Fibroblast of lung (primary cell): ENCODE measurements at regions not wholly inside any gene's neighbourhood (a gene's known extent, or its start where the extent isn't known, plus 50 kb on each side); places are given as distances from the start of the nearest gene placed in this dataset.

ENCODE experiments used
- DNase-seq, 2 donors: peaks; one replicate each; pipeline versions ENCODE4 v3.0.0 to v3.0.0-alpha.2; 2010; ENCODE audit warnings: low read depth in 2 of 2
- H2AFZ ChIP-seq: 2 replicates; pipeline ENCODE4 v1.5.1; 2012; ENCODE audit warnings: low read length, control low read depth, inconsistent platforms
- H3K27ac ChIP-seq: 2 replicates; pipeline ENCODE4 v1.5.1; 2011; ENCODE audit warnings: low read length, control low read depth; ENCODE audit not compliant: insufficient read depth
- H3K27me3 ChIP-seq: 2 replicates; pipeline ENCODE4 v1.5.1; 2011; ENCODE audit warnings: mild to moderate bottlenecking, low read length; ENCODE audit not compliant: control insufficient read depth, insufficient read depth
- H3K36me3 ChIP-seq: 2 replicates; pipeline ENCODE4 v1.5.1; 2011; ENCODE audit warnings: low read length; ENCODE audit not compliant: control insufficient read depth, insufficient read depth
- H3K4me1 ChIP-seq: 2 replicates; pipeline ENCODE4 v1.5.1; 2011; ENCODE audit warnings: low read length; ENCODE audit not compliant: control insufficient read depth, insufficient read depth; ENCODE audit errors: extremely low read depth
- H3K4me2 ChIP-seq: 2 replicates; pipeline ENCODE4 v1.5.1; 2011; ENCODE audit warnings: low read length, control low read depth; ENCODE audit not compliant: insufficient read depth; ENCODE audit errors: extremely low read depth
- H3K4me3 ChIP-seq, 4 experiments: fragments of 200-600 bp in 1 of 4; sonication (generic) in 1 of 4; replicated peaks in 1 of 4; 2 replicates each; pipeline ENCODE4 v1.5.1; 2011 to 2016; ENCODE audit warnings: low read length in 4 of 4, low read depth in 3 of 4, mild to moderate bottlenecking in 3 of 4, control low read depth in 2 of 4, inconsistent platforms in 1 of 4, mixed read lengths in 1 of 4; ENCODE audit not compliant: insufficient read depth in 1 of 4; ENCODE audit errors: control extremely low read depth in 1 of 4
- H3K79me2 ChIP-seq: 2 replicates; pipeline ENCODE4 v1.5.1; 2012; ENCODE audit warnings: mild to moderate bottlenecking, low read length, inconsistent platforms; ENCODE audit not compliant: control insufficient read depth, insufficient read depth
- H3K9ac ChIP-seq: 2 replicates; pipeline ENCODE4 v1.5.1; 2011; ENCODE audit warnings: mild to moderate bottlenecking, low read length, control low read depth; ENCODE audit not compliant: insufficient read depth
- H3K9me3 ChIP-seq: 2 replicates; pipeline ENCODE4 v1.5.1; 2012; ENCODE audit warnings: low read depth, low read length; ENCODE audit not compliant: control insufficient read depth, insufficient read depth
- H4K20me1 ChIP-seq: 2 replicates; pipeline ENCODE4 v1.5.1; 2011; ENCODE audit warnings: low read length; ENCODE audit not compliant: control insufficient read depth, insufficient read depth; ENCODE audit errors: extremely low read depth
- EZH2 ChIP-seq: IDR thresholded peaks from 2 replicates; pipeline ENCODE4 v1.5.1; 2012; ENCODE audit warnings: low read length, control low read depth, mild to moderate bottlenecking; ENCODE audit errors: missing control alignments
- TF ChIP-seq, protein P1 (sequence below), 2 donors: IDR thresholded peaks in 1 of 2; conservative IDR thresholded peaks in 1 of 2; 1 replicate in 1 of 2; 2 replicates in 1 of 2; pipeline ENCODE4 v1.5.1; 2011 to 2012; ENCODE audit warnings: low read length in 2 of 2, control low read depth in 1 of 2, inconsistent platforms in 1 of 2, low read depth in 1 of 2, mild to moderate bottlenecking in 1 of 2

- no peaks in the 10 kb centered on the region for H3K27me3 ChIP-seq
- H3K27ac ChIP-seq, result no peak overlapping the region
- no peak overlapping the region for H3K4me2 ChIP-seq
- no peak overlapping the region for H3K4me3 ChIP-seq
- TF ChIP-seq EZH2, result no peak
- TF ChIP-seq, protein P1, sequence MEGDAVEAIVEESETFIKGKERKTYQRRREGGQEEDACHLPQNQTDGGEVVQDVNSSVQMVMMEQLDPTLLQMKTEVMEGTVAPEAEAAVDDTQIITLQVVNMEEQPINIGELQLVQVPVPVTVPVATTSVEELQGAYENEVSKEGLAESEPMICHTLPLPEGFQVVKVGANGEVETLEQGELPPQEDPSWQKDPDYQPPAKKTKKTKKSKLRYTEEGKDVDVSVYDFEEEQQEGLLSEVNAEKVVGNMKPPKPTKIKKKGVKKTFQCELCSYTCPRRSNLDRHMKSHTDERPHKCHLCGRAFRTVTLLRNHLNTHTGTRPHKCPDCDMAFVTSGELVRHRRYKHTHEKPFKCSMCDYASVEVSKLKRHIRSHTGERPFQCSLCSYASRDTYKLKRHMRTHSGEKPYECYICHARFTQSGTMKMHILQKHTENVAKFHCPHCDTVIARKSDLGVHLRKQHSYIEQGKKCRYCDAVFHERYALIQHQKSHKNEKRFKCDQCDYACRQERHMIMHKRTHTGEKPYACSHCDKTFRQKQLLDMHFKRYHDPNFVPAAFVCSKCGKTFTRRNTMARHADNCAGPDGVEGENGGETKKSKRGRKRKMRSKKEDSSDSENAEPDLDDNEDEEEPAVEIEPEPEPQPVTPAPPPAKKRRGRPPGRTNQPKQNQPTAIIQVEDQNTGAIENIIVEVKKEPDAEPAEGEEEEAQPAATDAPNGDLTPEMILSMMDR (conservative IDR thresholded peaks at IDR 0.05 in 1 of 2, IDR thresholded peaks at IDR 0.05 in 1 of 2; ENCODE audit: low read depth in 1 of 2, low read length in 2 of 2), result no peak
- no peak overlapping the region for H2AFZ ChIP-seq
- no peak overlapping the region for H3K9ac ChIP-seq
- no peaks in the 10 kb centered on the region for H3K79me2 ChIP-seq
- H3K4me1 ChIP-seq, result no peaks in the 10 kb centered on the region
- no peaks in the 10 kb centered on the region for H3K9me3 ChIP-seq
- no peaks in the 10 kb centered on the region for H4K20me1 ChIP-seq
- no peaks in the 10 kb centered on the region for H3K36me3 ChIP-seq
- no peak for DNase-seq
Observed at GRCh38 chr6:6409397-6410030, 89.1 kb upstream of the F13A1 start.

GRCh38 chr6:6411115-6411514, 90.7 kb upstream of the F13A1 start:
- no peaks in the 10 kb centered on the region for H3K36me3 ChIP-seq

GRCh38 chr6:6412221-6412620, 91.8 kb upstream of the F13A1 start:
- H4K20me1 ChIP-seq, result no peaks in the 10 kb centered on the region
- H3K9ac ChIP-seq, result no peak overlapping the region
- H3K9me3 ChIP-seq, result no peaks in the 10 kb centered on the region
- no peaks in the 10 kb centered on the region for H3K36me3 ChIP-seq
- no peak overlapping the region for H3K27ac ChIP-seq
- TF ChIP-seq EZH2, result no peak
- TF ChIP-seq, protein P1 (conservative IDR thresholded peaks at IDR 0.05 in 1 of 2, IDR thresholded peaks at IDR 0.05 in 1 of 2; ENCODE audit: low read depth in 1 of 2, low read length in 2 of 2), result no peak
- H3K4me3 ChIP-seq, result no peak overlapping the region
- no peak for DNase-seq
- H3K79me2 ChIP-seq, result no peaks in the 10 kb centered on the region
- H3K27me3 ChIP-seq, result no peaks in the 10 kb centered on the region
- H2AFZ ChIP-seq, result no peak overlapping the region
- no peak overlapping the region for H3K4me2 ChIP-seq
- H3K4me1 ChIP-seq, result no peaks in the 10 kb centered on the region

More at GRCh38 chr6:6411115-6411514, 90.7 kb upstream of the F13A1 start:
- Histone ChIP-seq H3K27ac (no peak overlapping the region), H3K27me3 (no peaks in the 10 kb centered on the region), H3K4me1 (no peaks in the 10 kb centered on the region), H3K4me3 (no peak overlapping the region), H2AFZ (no peak overlapping the region), H3K9ac (no peak overlapping the region), H3K9me3 (no peaks in the 10 kb centered on the region), H3K79me2 (no peaks in the 10 kb centered on the region), H3K4me2 (no peak overlapping the region), H4K20me1 (no peaks in the 10 kb centered on the region)
- TF ChIP-seq, protein P1 (conservative IDR thresholded peaks at IDR 0.05 in 1 of 2, IDR thresholded peaks at IDR 0.05 in 1 of 2; ENCODE audit: low read depth in 1 of 2, low read length in 2 of 2), result no peak
- no peak for TF ChIP-seq EZH2
- DNase-seq, result no peak
